Left forelimb (tissue), 1 donor: ENCODE measurements at regions not wholly inside any gene's neighbourhood (a gene's known extent, or its start where the extent isn't known, plus 50 kb on each side); places are given as distances from the start of the nearest gene placed in this dataset.
"Not testable (repeated sequence)": the region's sequence is repeated elsewhere in the genome, so short reads cannot be mapped to it uniquely, and the experiment has no call there.

Experiments
- DNase-seq: peaks from one replicate; pipeline ENCODE4 v3.0.0-alpha.2; 2018; ENCODE audit warnings: low spot score

GRCh38 chr22:48494968-48495750 is 1332.5 kb downstream of the BRD1 start:
- no peak for DNase-seq

- DNase-seq = no peak
Measured at GRCh38 chr22:48494256-48494967, 1333.3 kb downstream of the BRD1 start.

GRCh38 chr22:48493733-48494132 is 1333.9 kb downstream of the BRD1 start:
- DNase-seq = no peak

- DNase-seq = no peak
Measured at GRCh38 chr22:48492366-48493320, 1335.0 kb downstream of the BRD1 start.

- peak; percentile 60 for DNase-seq
Measured at GRCh38 chr22:48491451-48491941, 1336.2 kb downstream of the BRD1 start.

- peak; percentile 60 for DNase-seq
Measured at GRCh38 chr22:48490500-48491411, 1336.9 kb downstream of the BRD1 start.

- DNase-seq = peak; percentile 72
Measured at GRCh38 chr22:48489551-48490499, 1337.8 kb downstream of the BRD1 start.

GRCh38 chr22:48488611-48489511 is 1338.8 kb downstream of the BRD1 start:
- DNase-seq = peak; percentile 62

GRCh38 chr22:48488149-48488551 is 1339.5 kb downstream of the BRD1 start:
- DNase-seq = no peak

GRCh38 chr22:48486558-48486957 is 1341.1 kb downstream of the BRD1 start:
- DNase-seq = no peak

GRCh38 chr22:48486134-48486532 is 1341.5 kb downstream of the BRD1 start:
- no peak for DNase-seq

GRCh38 chr22:48485149-48486133 is 1342.2 kb downstream of the BRD1 start:
- DNase-seq = peak; percentile 53

GRCh38 chr22:48483764-48484528 is 1343.7 kb downstream of the BRD1 start:
- DNase-seq = peak; percentile 22

GRCh38 chr22:48482771-48483170 is 1344.9 kb downstream of the BRD1 start:
- DNase-seq = no peak

- DNase-seq = not testable (repeated sequence)
Measured at GRCh38 chr22:48482198-48482597, 1345.5 kb downstream of the BRD1 start.

GRCh38 chr22:48481748-48482147 is 1345.9 kb downstream of the BRD1 start:
- peak; percentile 48 for DNase-seq
